Right cardiac atrium (tissue), 5 donors: ENCODE measurements at regions not wholly inside any gene's neighbourhood (a gene's known extent, or its start where the extent isn't known, plus 50 kb on each side); places are given as distances from the start of the nearest gene placed in this dataset.

ENCODE experiments used
- ATAC-seq, 2 donors: fragments of 200-7000 bp; cut with Tn5 transposase; one replicate each; pipeline versions ENCODE4 v1.8.0 to v1.9.1; 2020; ENCODE audit warnings: moderate library complexity in 2 of 2, mild to moderate bottlenecking in 1 of 2
- DNase-seq, 3 donors: peaks; one replicate each; pipeline ENCODE4 v3.0.0-alpha.2; 2020
- H3K27ac ChIP-seq: one replicate; pipeline ENCODE4 v1.5.1; 2013; ENCODE audit warnings: mild to moderate bottlenecking, low read length, control low read depth, moderate library complexity
- H3K27me3 ChIP-seq: one replicate; pipeline ENCODE4 v1.6.1; 2013; ENCODE audit not compliant: control insufficient read depth, insufficient read depth
- H3K4me1 ChIP-seq: one replicate; pipeline ENCODE4 v1.6.1; 2013; ENCODE audit warnings: low read length; ENCODE audit not compliant: control insufficient read depth, insufficient read depth
- H3K4me3 ChIP-seq: one replicate; pipeline ENCODE4 v1.5.1; 2013; ENCODE audit warnings: low read length, control low read depth
- H3K9me3 ChIP-seq: one replicate; pipeline ENCODE4 v1.6.1; 2013; ENCODE audit warnings: low read length; ENCODE audit not compliant: control insufficient read depth
- WGBS: extraction: QIAGEN DNeasy Blood & Tissue Kit; methylation state at CpG from one replicate; pipeline ENCODE4 v1.1.7; 2013; 5-methylcytosine and 5-hydroxymethylcytosine counted together
- intact Hi-C, 4 donors: fragments of 100-400 bp; cut with DNase I; formaldehyde crosslinking; loops; one replicate each; pipeline versions ENCODE4 v1.11.0 to v1.14.0; 2022 to 2023
- donor health status: healthy with polysubstance abuse.
- donor health status: DM: no; HTN: yes; CAD: no.
- donor health status: DM: no; HTN: no; CAD: no.
- donor health status: DM: no; HTN: yes; CAD: no; lungs with severe emphysema.
- donor health status: DM: yes; HTN: yes; CAD: no.

- ATAC-seq (no peak), DNase-seq (no peak)
- no peak overlapping the region for H3K27ac ChIP-seq
- H3K9me3 ChIP-seq = no peaks in the 10 kb centered on the region
- no peaks in the 10 kb centered on the region for H3K27me3 ChIP-seq
- intact Hi-C loops = no loop called here
- WGBS = 26% methylated on average over 2 of the region's 2 CpGs
- no peak overlapping the region for H3K4me3 ChIP-seq
- no peaks in the 10 kb centered on the region for H3K4me1 ChIP-seq
Observed at GRCh38 chr9:1717882-1718281, 297.3 kb upstream of the SMARCA2 start.

- H3K4me3 ChIP-seq = no peak overlapping the region
- H3K27me3 ChIP-seq = no peaks in the 10 kb centered on the region
- no peak overlapping the region for H3K27ac ChIP-seq
- WGBS = 46% methylated on average over 3 of the region's 3 CpGs
- H3K9me3 ChIP-seq = no peaks in the 10 kb centered on the region
- H3K4me1 ChIP-seq = no peaks in the 10 kb centered on the region
- ATAC-seq (no peak), DNase-seq (no peak)
- intact Hi-C loops = no loop called here
Observed at GRCh38 chr9:1718836-1719235, 296.3 kb upstream of the SMARCA2 start.

GRCh38 chr9:1721196-1721595 lies 294.0 kb upstream of the SMARCA2 start:
- Histone ChIP-seq H3K27ac (no peak overlapping the region), H3K9me3 (no peaks in the 10 kb centered on the region), H3K4me3 (no peak overlapping the region), H3K27me3 (no peaks in the 10 kb centered on the region), H3K4me1 (no peaks in the 10 kb centered on the region)
- DNase-seq (no peak), ATAC-seq (no peak)
- intact Hi-C loops = loop anchor here in 1 of 4 donors (10.0 kb wide), 1 partner anchor 364 kb away; no protein-coding TSS in a partner anchor
- 74% methylated on average over 4 of the region's 4 CpGs for WGBS

GRCh38 chr9:1722404-1722803 lies 292.7 kb upstream of the SMARCA2 start:
- no peak overlapping the region for H3K4me3 ChIP-seq
- no peak overlapping the region for H3K27ac ChIP-seq
- H3K4me1 ChIP-seq = no peaks in the 10 kb centered on the region
- H3K27me3 ChIP-seq = no peaks in the 10 kb centered on the region
- H3K9me3 ChIP-seq = no peaks in the 10 kb centered on the region
- ATAC-seq (no peak), DNase-seq (no peak)
- 78% methylated on average over 1 of the region's 1 CpG for WGBS
- intact Hi-C loops = loop anchor here in 1 of 4 donors (10.0 kb wide), 1 partner anchor 362 kb away; no protein-coding TSS in a partner anchor

- ATAC-seq = no peak
- Histone ChIP-seq H3K4me3 (no peak overlapping the region), H3K4me1 (no peaks in the 10 kb centered on the region), H3K27ac (no peak overlapping the region), H3K27me3 (no peaks in the 10 kb centered on the region), H3K9me3 (no peaks in the 10 kb centered on the region)
- no peak for DNase-seq
- WGBS = 81% methylated on average over 3 of the region's 3 CpGs
- intact Hi-C loops = loop anchor here in 1 of 4 donors (10.0 kb wide), 1 partner anchor 361 kb away; no protein-coding TSS in a partner anchor
Observed at GRCh38 chr9:1723522-1724015, 291.6 kb upstream of the SMARCA2 start.

GRCh38 chr9:1726993-1727759 lies 288.0 kb upstream of the SMARCA2 start:
- DNase-seq (no peak), ATAC-seq (no peak)
- no peaks in the 10 kb centered on the region for H3K4me1 ChIP-seq
- H3K27me3 ChIP-seq = no peaks in the 10 kb centered on the region
- no peak overlapping the region for H3K4me3 ChIP-seq
- H3K9me3 ChIP-seq = no peaks in the 10 kb centered on the region
- 75% methylated on average over 4 of the region's 4 CpGs for WGBS
- H3K27ac ChIP-seq = no peak overlapping the region
- intact Hi-C loops = loop anchor here in 1 of 4 donors (10.0 kb wide), 1 partner anchor 358 kb away; no protein-coding TSS in a partner anchor

GRCh38 chr9:1729631-1730030 lies 285.5 kb upstream of the SMARCA2 start:
- H3K4me1 ChIP-seq = no peaks in the 10 kb centered on the region
- no peaks in the 10 kb centered on the region for H3K27me3 ChIP-seq
- ATAC-seq = no peak
- no peak overlapping the region for H3K27ac ChIP-seq
- H3K9me3 ChIP-seq = no peaks in the 10 kb centered on the region
- H3K4me3 ChIP-seq = no peak overlapping the region
- 46% methylated on average over 4 of the region's 4 CpGs for WGBS
- no peak for DNase-seq
- intact Hi-C loops = loop anchor here in 1 of 4 donors (10.0 kb wide), 1 partner anchor 355 kb away; no protein-coding TSS in a partner anchor

- intact Hi-C loops = no loop called here
- no peak overlapping the region for H3K4me3 ChIP-seq
- H3K4me1 ChIP-seq = no peaks in the 10 kb centered on the region
- ATAC-seq (no peak), DNase-seq (no peak)
- no peaks in the 10 kb centered on the region for H3K27me3 ChIP-seq
- H3K9me3 ChIP-seq = no peaks in the 10 kb centered on the region
- no peak overlapping the region for H3K27ac ChIP-seq
- 31% methylated on average over 4 of the region's 4 CpGs for WGBS
Observed at GRCh38 chr9:1732670-1733069, 282.5 kb upstream of the SMARCA2 start.

GRCh38 chr9:1738511-1739100 lies 276.5 kb upstream of the SMARCA2 start:
- Histone ChIP-seq H3K4me3 (no peak overlapping the region), H3K4me1 (no peaks in the 10 kb centered on the region), H3K9me3 (no peaks in the 10 kb centered on the region), H3K27me3 (no peaks in the 10 kb centered on the region), H3K27ac (no peak overlapping the region)
- WGBS = 64% methylated on average over 4 of the region's 4 CpGs
- DNase-seq = no peak
- intact Hi-C loops = no loop called here
- ATAC-seq = no peak

- Histone ChIP-seq H3K4me3 (no peak overlapping the region), H3K27ac (no peak overlapping the region), H3K9me3 (no peaks in the 10 kb centered on the region), H3K4me1 (no peaks in the 10 kb centered on the region), H3K27me3 (no peaks in the 10 kb centered on the region)
- intact Hi-C loops = no loop called here
- no peak for ATAC-seq
- WGBS = 78% methylated on average over 7 of the region's 7 CpGs
- no peak for DNase-seq
Observed at GRCh38 chr9:1743121-1743960, 271.8 kb upstream of the SMARCA2 start.

GRCh38 chr9:1745980-1746379 lies 269.2 kb upstream of the SMARCA2 start:
- Histone ChIP-seq H3K27me3 (no peaks in the 10 kb centered on the region), H3K9me3 (no peaks in the 10 kb centered on the region), H3K27ac (no peak overlapping the region), H3K4me1 (no peaks in the 10 kb centered on the region), H3K4me3 (no peak overlapping the region)
- no peak for ATAC-seq
- intact Hi-C loops = no loop called here
- DNase-seq = no peak
- 46% methylated on average over 2 of the region's 2 CpGs for whole genome bisulfite sequencing
